Pancreas (tissue), 10 donors: ENCODE measurements at regions not wholly inside any gene's neighbourhood (a gene's known extent, or its start where the extent isn't known, plus 50 kb on each side); places are given as distances from the start of the nearest gene placed in this dataset.
A peak's percentile ranks its signal among the peaks of the same experiment; 100 is the strongest.

Experiments
- ATAC-seq, 4 donors: fragments of 200-7000 bp; cut with Tn5 transposase; one replicate each; pipeline versions ENCODE4 v1.8.0 to v1.9.1; 2020; ENCODE audit warnings: mild to moderate bottlenecking in 4 of 4, moderate library complexity in 4 of 4
- DNase-seq, 6 donors: peaks; one replicate each; pipeline ENCODE4 v3.0.0-alpha.2; 2020
- FAIRE-seq: peaks from 2 replicates; lab custom pipeline; 2012; peaks lifted over from hg19 to GRCh38; lab: Jason Lieb, UNC
- H3K27ac ChIP-seq, 4 donors: fragments of 200-600 bp; sonication (generic); 1 replicate in 3 of 4; 2 replicates in 1 of 4; pipeline versions ENCODE4 v1.5.0 to v1.8.0; 2020
- H3K27me3 ChIP-seq, 4 donors: fragments of 200-600 bp; one replicate each; pipeline ENCODE4 v1.8.0; 2021
- H3K36me3 ChIP-seq, 3 donors: fragments of 200-600 bp; sonication (generic) in 1 of 3; one replicate each; pipeline versions ENCODE4 v1.5.0 to v1.8.0; 2020 to 2021
- H3K4me1 ChIP-seq, 3 donors: fragments of 200-600 bp; one replicate each; pipeline ENCODE4 v1.8.0; 2021
- H3K4me3 ChIP-seq, 4 donors: fragments of 200-600 bp; sonication (generic) in 2 of 4; one replicate each; pipeline versions ENCODE4 v1.5.0 to v1.8.0; 2020 to 2021
- H3K9me3 ChIP-seq, 4 donors: fragments of 200-600 bp; one replicate each; pipeline ENCODE4 v1.8.0; 2021
- WGBS, 2 donors: extraction: QIAGEN DNeasy Blood & Tissue Kit; methylation state at CpG; one replicate each; pipeline ENCODE4 v1.1.7; 2013; 5-methylcytosine and 5-hydroxymethylcytosine counted together
- intact Hi-C, 3 donors: fragments of 100-400 bp; cut with DNase I; formaldehyde crosslinking; loops; one replicate each; pipeline versions ENCODE4 v1.11.1 to v1.14.2; 2022
- TF ChIP-seq, protein P1 (sequence below), 4 donors: fragments of 200-600 bp; sonication (generic) in 3 of 4; IDR thresholded peaks; one replicate each; pipeline versions ENCODE4 v1.5.0 to v1.8.0; 2021; ENCODE audit warnings: antibody characterized with exemption in 4 of 4
- donor health status: healthy with polysubstance abuse.
- donor health status: DM: no; HTN: no; CAD: no; lungs with moderate emphysema.
- donor health status: DM: no; HTN: no; CAD: no.
- donor health status: control.
- donor health status: control.
- donor health status: Bipolar disorder and iron deficiency.
- donor health status: DM: yes; HTN: yes; CAD: no.
- donor health status: DM: no; HTN: no; CAD: no.
- donor health status: DM: no; HTN: no; CAD: no.
- donor health status: DM: yes; HTN: yes; CAD: no.

DNA sequence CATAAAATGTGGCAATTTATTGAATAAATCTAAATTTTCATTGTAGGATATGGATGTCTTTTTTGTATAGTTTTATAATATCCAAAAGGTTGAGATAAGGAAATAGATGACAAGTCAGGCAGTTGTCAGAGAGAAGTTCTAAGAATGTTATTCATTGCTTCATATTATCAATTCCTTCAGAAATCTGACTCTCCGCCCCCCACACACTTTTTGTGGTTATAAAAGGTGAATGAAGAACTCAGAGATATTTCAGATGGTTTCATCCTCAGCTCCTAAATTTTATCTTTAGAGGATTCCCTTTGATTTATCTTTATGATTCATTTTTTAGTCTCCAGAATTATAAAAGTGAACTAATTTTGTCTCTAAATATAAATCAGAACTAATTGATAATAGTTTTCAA is 136.1 kb upstream of the NOX3 start:
- no peaks in the 10 kb centered on the region for H3K9me3 ChIP-seq
- H3K27me3 ChIP-seq = no peaks in the 10 kb centered on the region
- TF ChIP-seq, protein P1, sequence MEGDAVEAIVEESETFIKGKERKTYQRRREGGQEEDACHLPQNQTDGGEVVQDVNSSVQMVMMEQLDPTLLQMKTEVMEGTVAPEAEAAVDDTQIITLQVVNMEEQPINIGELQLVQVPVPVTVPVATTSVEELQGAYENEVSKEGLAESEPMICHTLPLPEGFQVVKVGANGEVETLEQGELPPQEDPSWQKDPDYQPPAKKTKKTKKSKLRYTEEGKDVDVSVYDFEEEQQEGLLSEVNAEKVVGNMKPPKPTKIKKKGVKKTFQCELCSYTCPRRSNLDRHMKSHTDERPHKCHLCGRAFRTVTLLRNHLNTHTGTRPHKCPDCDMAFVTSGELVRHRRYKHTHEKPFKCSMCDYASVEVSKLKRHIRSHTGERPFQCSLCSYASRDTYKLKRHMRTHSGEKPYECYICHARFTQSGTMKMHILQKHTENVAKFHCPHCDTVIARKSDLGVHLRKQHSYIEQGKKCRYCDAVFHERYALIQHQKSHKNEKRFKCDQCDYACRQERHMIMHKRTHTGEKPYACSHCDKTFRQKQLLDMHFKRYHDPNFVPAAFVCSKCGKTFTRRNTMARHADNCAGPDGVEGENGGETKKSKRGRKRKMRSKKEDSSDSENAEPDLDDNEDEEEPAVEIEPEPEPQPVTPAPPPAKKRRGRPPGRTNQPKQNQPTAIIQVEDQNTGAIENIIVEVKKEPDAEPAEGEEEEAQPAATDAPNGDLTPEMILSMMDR (IDR thresholded peaks at IDR 0.05) = no peak
- FAIRE-seq (no peak), DNase-seq (no peak), ATAC-seq (no peak)
- WGBS, 2 donors = 69 to 80% methylated on average over 1 of the region's 1 CpG
- H3K4me3 ChIP-seq = no peak overlapping the region
- intact Hi-C loops = no loop called here
- no peaks in the 10 kb centered on the region for H3K4me1 ChIP-seq
- H3K27ac ChIP-seq = no peak overlapping the region
- H3K36me3 ChIP-seq = no peaks in the 10 kb centered on the region

DNA sequence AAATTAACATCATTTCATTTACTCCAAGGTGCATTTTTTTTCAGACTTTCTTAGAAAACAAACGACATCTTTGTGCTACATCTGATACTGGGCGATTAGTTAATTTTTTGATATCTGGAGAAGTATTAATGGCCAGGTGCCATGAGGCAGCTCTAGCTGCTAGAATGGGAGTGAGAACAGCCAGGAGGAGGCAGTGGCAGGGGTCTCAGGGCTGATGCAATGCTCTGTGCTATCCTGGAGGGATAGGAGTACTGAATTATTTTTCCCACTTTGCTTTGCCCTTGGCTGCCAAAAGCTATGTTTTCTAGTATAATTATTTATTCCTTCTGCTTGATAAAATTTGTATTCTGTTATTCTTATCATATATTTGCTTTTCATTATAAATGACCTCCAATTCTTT is 133.6 kb upstream of the NOX3 start:
- TF ChIP-seq, protein P1 (IDR thresholded peaks at IDR 0.05) = no peak
- FAIRE-seq = no peak
- intact Hi-C loops = no loop called here
- ATAC-seq = peak in 1 of 4 donors; percentile 55
- H3K4me1 ChIP-seq = no peaks in the 10 kb centered on the region
- H3K4me3 ChIP-seq = no peak overlapping the region
- H3K9me3 ChIP-seq = no peaks in the 10 kb centered on the region
- H3K27me3 ChIP-seq = no peaks in the 10 kb centered on the region
- H3K27ac ChIP-seq = no peak overlapping the region
- no peak for DNase-seq
- 31 to 36% methylated on average over 2 of the region's 2 CpGs for WGBS, 2 donors
- no peaks in the 10 kb centered on the region for H3K36me3 ChIP-seq

DNA sequence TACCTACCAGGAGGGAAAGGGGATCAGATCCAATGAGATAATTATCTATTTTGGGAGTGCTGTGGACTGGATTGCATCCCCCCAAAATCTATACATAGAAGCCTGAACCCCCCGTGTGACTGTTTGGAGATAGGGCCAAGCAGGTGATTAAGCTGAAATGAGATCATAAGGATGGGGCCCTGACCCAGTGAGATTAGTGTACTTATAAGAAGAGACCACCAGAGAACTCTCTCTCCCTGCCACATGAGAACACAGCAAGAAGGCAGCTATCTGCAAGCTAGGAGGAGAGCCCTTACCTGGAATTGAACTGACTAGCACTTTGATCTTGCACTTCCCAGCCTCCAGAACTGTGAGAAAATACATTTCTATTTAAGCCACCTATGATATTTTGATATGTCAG is 132.2 kb upstream of the NOX3 start:
- Histone ChIP-seq H3K27me3 (no peaks in the 10 kb centered on the region), H3K4me1 (no peaks in the 10 kb centered on the region), H3K27ac (no peak overlapping the region), H3K4me3 (no peak overlapping the region), H3K36me3 (no peaks in the 10 kb centered on the region), H3K9me3 (no peaks in the 10 kb centered on the region)
- intact Hi-C loops = no loop called here
- 67 to 82% methylated on average over 1 of the region's 1 CpG for WGBS, 2 donors
- TF ChIP-seq, protein P1 (IDR thresholded peaks at IDR 0.05) = no peak
- FAIRE-seq (no peak), DNase-seq (no peak), ATAC-seq (no peak)

DNA sequence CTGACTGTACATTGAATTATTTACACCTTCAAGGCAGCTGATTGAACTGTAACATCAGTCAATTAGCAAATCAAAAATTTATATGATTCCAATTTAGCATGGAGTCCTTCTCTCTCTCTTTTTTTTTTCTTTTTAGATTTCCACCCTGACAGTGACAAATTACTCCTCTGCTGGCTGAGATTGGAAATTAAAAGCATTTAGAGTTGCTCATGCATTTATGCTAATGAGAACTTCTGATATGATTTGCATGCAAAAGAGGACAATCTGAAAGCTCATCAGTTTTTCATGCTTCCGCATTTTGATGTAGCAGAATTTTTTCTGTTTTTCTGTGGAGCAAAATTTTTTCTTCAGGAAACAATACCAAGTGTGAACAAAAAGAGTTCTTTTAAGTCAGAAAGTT is 130.5 kb upstream of the NOX3 start:
- no peak overlapping the region for H3K4me3 ChIP-seq
- no peak overlapping the region for H3K27ac ChIP-seq
- no peaks in the 10 kb centered on the region for H3K9me3 ChIP-seq
- intact Hi-C loops = no loop called here
- no peaks in the 10 kb centered on the region for H3K27me3 ChIP-seq
- H3K36me3 ChIP-seq = no peaks in the 10 kb centered on the region
- ATAC-seq = no peak
- WGBS, 2 donors = 93 to 97% methylated on average over 1 of the region's 1 CpG
- DNase-seq = no peak
- no peak for FAIRE-seq
- no peaks in the 10 kb centered on the region for H3K4me1 ChIP-seq
- TF ChIP-seq, protein P1 (IDR thresholded peaks at IDR 0.05) = no peak

DNA sequence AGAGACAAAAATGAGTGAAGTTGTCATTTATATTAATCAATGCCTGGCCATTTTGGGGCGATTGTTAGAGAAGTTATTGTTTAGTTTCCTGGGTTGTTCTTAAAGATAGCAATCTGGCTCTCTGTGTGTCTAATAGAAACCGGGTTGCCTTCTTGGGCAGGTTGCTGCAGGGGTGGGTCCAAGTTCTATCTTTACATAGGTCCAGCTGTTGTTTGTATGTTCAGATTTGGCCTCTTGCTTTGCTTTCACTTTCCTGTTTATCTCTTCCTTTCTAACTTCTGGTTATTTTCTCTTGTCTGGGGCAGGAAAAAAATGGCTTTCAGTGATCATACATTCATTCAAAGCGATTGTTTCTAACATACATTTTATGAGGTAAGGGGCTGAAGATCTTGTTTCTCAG is 128.4 kb upstream of the NOX3 start:
- WGBS, 2 donors = 65 to 78% methylated on average over 3 of the region's 3 CpGs
- DNase-seq (no peak), ATAC-seq (no peak), FAIRE-seq (no peak)
- TF ChIP-seq, protein P1 (IDR thresholded peaks at IDR 0.05) = no peak
- Histone ChIP-seq H3K4me1 (no peaks in the 10 kb centered on the region), H3K4me3 (no peak overlapping the region), H3K9me3 (no peaks in the 10 kb centered on the region), H3K36me3 (no peaks in the 10 kb centered on the region), H3K27ac (peak overlapping the region in 1 of 4 donors; percentile 39), H3K27me3 (no peaks in the 10 kb centered on the region)
- intact Hi-C loops = no loop called here
